HG02938 (cell line): ENCODE measurements at regions not wholly inside any gene's neighbourhood (a gene's known extent, or its start where the extent isn't known, plus 50 kb on each side); places are given as distances from the start of the nearest gene placed in this dataset.
"Not testable (repeated sequence)": the region's sequence is repeated elsewhere in the genome, so short reads cannot be mapped to it uniquely, and the experiment has no call there.

ENCODE experiments used
- ATAC-seq: cut with Tn5 transposase; IDR thresholded peaks from one replicate; pipeline ENCODE4 v1.9.1; 2021; ENCODE audit warnings: mild to moderate bottlenecking, moderate library complexity; ENCODE audit not compliant: unreplicated experiment

GRCh38 chr2:4965556-4966320 lies 726.4 kb upstream of the SOX11 start:
- no peak for ATAC-seq

- ATAC-seq = no peak
These were observed 725.0 kb upstream of the SOX11 start for GRCh38 chr2:4967206-4967605.

GRCh38 chr2:4972472-4972871 lies 719.7 kb upstream of the SOX11 start:
- ATAC-seq = no peak

GRCh38 chr2:4973354-4973753 lies 718.8 kb upstream of the SOX11 start:
- ATAC-seq = no peak

GRCh38 chr2:4973973-4974372 lies 718.2 kb upstream of the SOX11 start:
- no peak for ATAC-seq

GRCh38 chr2:4976407-4976806 lies 715.8 kb upstream of the SOX11 start:
- no peak for ATAC-seq

GRCh38 chr2:4979111-4979510 lies 713.1 kb upstream of the SOX11 start:
- no peak for ATAC-seq

GRCh38 chr2:4980995-4981394 lies 711.2 kb upstream of the SOX11 start:
- ATAC-seq = no peak

GRCh38 chr2:4981802-4982409 lies 710.3 kb upstream of the SOX11 start:
- no peak for ATAC-seq

GRCh38 chr2:4988444-4988843 lies 703.7 kb upstream of the SOX11 start:
- ATAC-seq = not testable (repeated sequence)

- no peak for ATAC-seq
These were observed 700.0 kb upstream of the SOX11 start for GRCh38 chr2:4992226-4992625.

- no peak for ATAC-seq
These were observed 696.7 kb upstream of the SOX11 start for GRCh38 chr2:4995466-4995865.

GRCh38 chr2:5007596-5007995 lies 684.6 kb upstream of the SOX11 start:
- no peak for ATAC-seq

GRCh38 chr2:5019324-5019723 lies 672.9 kb upstream of the SOX11 start:
- no peak for ATAC-seq

- no peak for ATAC-seq
These were observed 671.9 kb upstream of the SOX11 start for GRCh38 chr2:5020116-5020875.

GRCh38 chr2:5021136-5021535 lies 671.0 kb upstream of the SOX11 start:
- ATAC-seq = no peak

GRCh38 chr2:5022061-5022460 lies 670.1 kb upstream of the SOX11 start:
- ATAC-seq = no peak

- not testable (repeated sequence) for ATAC-seq
These were observed 669.2 kb upstream of the SOX11 start for GRCh38 chr2:5022708-5023635.

- no peak for ATAC-seq
These were observed 665.5 kb upstream of the SOX11 start for GRCh38 chr2:5026571-5027234.

- no peak for ATAC-seq
These were observed 657.1 kb upstream of the SOX11 start for GRCh38 chr2:5035057-5035488.
